Kidney (tissue), 13 donors: ENCODE measurements at regions not wholly inside any gene's neighbourhood (a gene's known extent, or its start where the extent isn't known, plus 50 kb on each side); places are given as distances from the start of the nearest gene placed in this dataset.

Experiments
- DNase-seq, 5 donors: peaks; one replicate each; pipeline ENCODE4 v3.0.0-alpha.2; 2013 to 2020
- FAIRE-seq: peaks from 2 replicates; lab custom pipeline; 2012; peaks lifted over from hg19 to GRCh38; lab: Jason Lieb, UNC
- H3K27ac ChIP-seq, 2 donors: one replicate each; pipeline ENCODE4 v1.7.0; 2013; ENCODE audit warnings: low read depth in 2 of 2, low read length in 2 of 2, inconsistent platforms in 1 of 2
- H3K27me3 ChIP-seq: one replicate; pipeline ENCODE4 v1.7.1; 2013; ENCODE audit warnings: low read length, inconsistent platforms; ENCODE audit not compliant: control insufficient read depth, insufficient read depth
- H3K36me3 ChIP-seq, 3 donors: one replicate each; pipeline versions ENCODE4 v1.7.0 to v1.7.1; 2013; ENCODE audit warnings: low read length in 3 of 3, control low read depth in 1 of 3, inconsistent platforms in 1 of 3; ENCODE audit not compliant: insufficient read depth in 3 of 3, control insufficient read depth in 2 of 3
- H3K4me1 ChIP-seq, 3 donors: one replicate each; pipeline versions ENCODE4 v1.7.0 to v1.7.1; 2013; ENCODE audit warnings: low read length in 3 of 3, inconsistent platforms in 1 of 3, low read depth in 1 of 3; ENCODE audit not compliant: control insufficient read depth in 2 of 3, insufficient read depth in 2 of 3
- H3K4me3 ChIP-seq, 3 donors: one replicate each; pipeline versions ENCODE4 v1.7.0 to v1.8.1; 2013; ENCODE audit warnings: low read length in 3 of 3, control low read depth in 1 of 3, inconsistent platforms in 1 of 3
- H3K9ac ChIP-seq, 3 donors: one replicate each; pipeline versions ENCODE4 v1.7.0 to v1.7.1; 2013; ENCODE audit warnings: low read length in 3 of 3, control low read depth in 1 of 3, inconsistent platforms in 1 of 3
- H3K9me3 ChIP-seq, 3 donors: one replicate each; pipeline versions ENCODE4 v1.7.0 to v1.7.1; 2013; ENCODE audit warnings: low read length in 3 of 3, control low read depth in 1 of 3, inconsistent platforms in 1 of 3; ENCODE audit not compliant: control insufficient read depth in 2 of 3, insufficient read depth in 1 of 3
- CTCF ChIP-seq: IDR thresholded peaks from 3 replicates; pipeline ENCODE4 v1.5.1; 2012; ENCODE audit warnings: mild to moderate bottlenecking, moderate library complexity, borderline replicate concordance; ENCODE audit not compliant: insufficient read depth; ENCODE audit errors: extremely low read depth
- intact Hi-C: fragments of 100-400 bp; cut with DNase I; formaldehyde crosslinking; loops from one replicate; pipeline ENCODE4 v1.11.1; 2022
- donor health status: control.
- donor health status: control.
- donor health status: control.
- donor health status: control.
- donor health status: control.
- donor health status: DM: yes; HTN: yes; CAD: no.
- donor health status: Normal renal cell carcinoma (clear cell type).

- Histone ChIP-seq H3K4me3 (no peak overlapping the region), H3K27me3 (no peaks in the 10 kb centered on the region), H3K27ac (no peak overlapping the region), H3K36me3 (no peaks in the 10 kb centered on the region), H3K9me3 (no peaks in the 10 kb centered on the region), H3K9ac (no peak overlapping the region), H3K4me1 (no peaks in the 10 kb centered on the region)
- no peak for DNase-seq
- intact Hi-C loops, result no loop called here
- no peak for TF ChIP-seq CTCF
- no peak for FAIRE-seq
Observed at GRCh38 chr10:128469515-128469914, 343.3 kb upstream of the MKI67 start.

- Histone ChIP-seq H3K27me3 (no peaks in the 10 kb centered on the region), H3K9ac (no peak overlapping the region), H3K4me1 (no peaks in the 10 kb centered on the region), H3K4me3 (no peak overlapping the region), H3K9me3 (no peaks in the 10 kb centered on the region), H3K27ac (no peak overlapping the region), H3K36me3 (no peaks in the 10 kb centered on the region)
- FAIRE-seq (no peak), DNase-seq (peak in 3 of 5 donors; percentile 42 to 68 (median 44))
- TF ChIP-seq CTCF, result no peak
- intact Hi-C loops, result no loop called here
Observed at GRCh38 chr10:128470321-128470965, 344.2 kb upstream of the MKI67 start.

GRCh38 chr10:128471151-128471550 is 344.9 kb upstream of the MKI67 start:
- no peak overlapping the region for H3K4me3 ChIP-seq
- no peak for TF ChIP-seq CTCF
- no peak for FAIRE-seq
- no peak overlapping the region for H3K27ac ChIP-seq
- no peaks in the 10 kb centered on the region for H3K36me3 ChIP-seq
- no peaks in the 10 kb centered on the region for H3K9me3 ChIP-seq
- no peaks in the 10 kb centered on the region for H3K27me3 ChIP-seq
- no peak for DNase-seq
- intact Hi-C loops, result no loop called here
- H3K4me1 ChIP-seq, result no peaks in the 10 kb centered on the region
- no peak overlapping the region for H3K9ac ChIP-seq

GRCh38 chr10:128472196-128472595 is 346.0 kb upstream of the MKI67 start:
- TF ChIP-seq CTCF, result no peak
- Histone ChIP-seq H3K27me3 (no peaks in the 10 kb centered on the region), H3K27ac (no peak overlapping the region), H3K9ac (no peak overlapping the region), H3K4me3 (no peak overlapping the region), H3K9me3 (no peaks in the 10 kb centered on the region), H3K4me1 (no peaks in the 10 kb centered on the region), H3K36me3 (no peaks in the 10 kb centered on the region)
- FAIRE-seq, result no peak
- intact Hi-C loops, result no loop called here
- no peak for DNase-seq
